CD14-positive monocyte (primary cell): ENCODE measurements at regions not wholly inside any gene's neighbourhood (a gene's known extent, or its start where the extent isn't known, plus 50 kb on each side); places are given as distances from the start of the nearest gene placed in this dataset.

Experiments used
- DNase-seq, 3 donors: peaks; one replicate each; pipeline ENCODE4 v3.0.0-alpha.2; 2011 to 2022
- H2AFZ ChIP-seq: 2 replicates; pipeline ENCODE4 v1.6.0; 2012; ENCODE audit warnings: mild to moderate bottlenecking, low read depth, low read length, inconsistent platforms; ENCODE audit not compliant: insufficient read depth, poor library complexity, severe bottlenecking
- H3K27ac ChIP-seq, 2 donors: 1 replicate in 1 of 2; 2 replicates in 1 of 2; pipeline ENCODE4 v1.5.1; 2012 to 2013; ENCODE audit warnings: low read length in 2 of 2, control low read depth in 1 of 2, inconsistent platforms in 1 of 2, low read depth in 1 of 2, mild to moderate bottlenecking in 1 of 2
- H3K27me3 ChIP-seq, 2 donors: one replicate each; pipeline versions ENCODE4 v1.6.0 to v1.6.1; 2011 to 2013; ENCODE audit warnings: low read length in 2 of 2; ENCODE audit not compliant: control insufficient read depth in 2 of 2, insufficient read depth in 2 of 2
- H3K36me3 ChIP-seq, 2 donors: replicated peaks in 1 of 2; 1 replicate in 1 of 2; 2 replicates in 1 of 2; pipeline versions ENCODE4 v1.5.1 to v1.6.1; 2012 to 2013; ENCODE audit warnings: low read length in 2 of 2, control low read depth in 1 of 2, inconsistent platforms in 1 of 2, mild to moderate bottlenecking in 1 of 2; ENCODE audit not compliant: insufficient read depth in 2 of 2, control insufficient read depth in 1 of 2
- H3K4me1 ChIP-seq, 2 donors: 1 replicate in 1 of 2; 2 replicates in 1 of 2; pipeline versions ENCODE4 v1.5.1 to v1.6.1; 2012 to 2013; ENCODE audit warnings: low read length in 2 of 2, control low read depth in 1 of 2, inconsistent platforms in 1 of 2, mild to moderate bottlenecking in 1 of 2, moderate library complexity in 1 of 2; ENCODE audit not compliant: insufficient read depth in 2 of 2, control insufficient read depth in 1 of 2
- H3K4me2 ChIP-seq: replicated peaks from 2 replicates; pipeline ENCODE3; 2012; ENCODE audit warnings: low read length, moderate library complexity, mild to moderate bottlenecking; ENCODE audit not compliant: poor library complexity, severe bottlenecking; ENCODE audit errors: extremely low read depth
- H3K4me3 ChIP-seq, 3 experiments: fragments of 200-600 bp in 1 of 3; sonication (generic) in 1 of 3; replicated peaks in 1 of 3; 1 replicate in 2 of 3; 2 replicates in 1 of 3; pipeline ENCODE4 v1.5.1; 2011 to 2013; ENCODE audit warnings: low read length in 3 of 3, mild to moderate bottlenecking in 3 of 3, control low read depth in 2 of 3, low read depth in 2 of 3, inconsistent platforms in 1 of 3, moderate library complexity in 1 of 3
- H3K79me2 ChIP-seq: 2 replicates; pipeline ENCODE4 v1.6.0; 2012; ENCODE audit warnings: mild to moderate bottlenecking, control low read depth, inconsistent platforms, low read length, moderate library complexity; ENCODE audit not compliant: insufficient read depth
- H3K9ac ChIP-seq: 2 replicates; pipeline ENCODE4 v1.6.0; 2017; ENCODE audit warnings: low read length, mild to moderate bottlenecking; ENCODE audit not compliant: insufficient read depth, poor library complexity, severe bottlenecking
- H3K9me3 ChIP-seq, 2 donors: replicated peaks in 1 of 2; 1 replicate in 1 of 2; 2 replicates in 1 of 2; pipeline versions ENCODE4 v1.5.1 to v1.6.1; 2012 to 2013; ENCODE audit warnings: low read length in 2 of 2, control low read depth in 1 of 2; ENCODE audit not compliant: control insufficient read depth in 1 of 2, insufficient read depth in 1 of 2
- H4K20me1 ChIP-seq: 2 replicates; pipeline ENCODE4 v1.6.0; 2012; ENCODE audit warnings: mild to moderate bottlenecking, low read length, control low read depth, moderate library complexity; ENCODE audit not compliant: insufficient read depth
- H3K27ac Mint-ChIP-seq, 7 donors: one replicate each; pipeline ENCODE4 v1.8.0; 2020; ENCODE audit warnings: mild to moderate bottlenecking in 7 of 7, mixed read lengths in 7 of 7, moderate library complexity in 6 of 7, inconsistent platforms in 2 of 7
- H3K27me3 Mint-ChIP-seq, 3 donors: one replicate each; pipeline ENCODE4 v1.8.0; 2021 to 2022; ENCODE audit warnings: low read depth in 3 of 3, mild to moderate bottlenecking in 3 of 3, mixed read lengths in 3 of 3, moderate library complexity in 3 of 3, inconsistent platforms in 1 of 3
- H3K36me3 Mint-ChIP-seq, 2 donors: one replicate each; pipeline ENCODE4 v1.8.0; 2020; ENCODE audit warnings: mixed read lengths in 2 of 2, inconsistent platforms in 1 of 2, mild to moderate bottlenecking in 1 of 2
- H3K4me1 Mint-ChIP-seq: one replicate; pipeline ENCODE4 v1.8.0; 2020; ENCODE audit warnings: mild to moderate bottlenecking, mixed read lengths
- H3K4me3 Mint-ChIP-seq, 2 donors: one replicate each; pipeline ENCODE4 v1.8.0; 2020; ENCODE audit warnings: mild to moderate bottlenecking in 2 of 2, mixed read lengths in 2 of 2, moderate library complexity in 1 of 2
- H3K9me3 Mint-ChIP-seq, 7 donors: one replicate each; pipeline ENCODE4 v1.8.0; 2020 to 2022; ENCODE audit warnings: mixed read lengths in 7 of 7, mild to moderate bottlenecking in 6 of 7, moderate library complexity in 6 of 7, inconsistent platforms in 2 of 7
- WGBS: methylation state at CpG from one replicate; pipeline ENCODE4 v1.1.5; 2013; ENCODE audit warnings: missing lambda C conversion rate; ENCODE audit not compliant: insufficient coverage; 5-methylcytosine and 5-hydroxymethylcytosine counted together
- intact Hi-C, 2 donors: fragments of 100-400 bp; cut with micrococcal nuclease; formaldehyde crosslinking; loops; one replicate each; pipeline versions ENCODE4 v1.15.0 to v1.15.1; 2023
- TF ChIP-seq, protein P1 (sequence below): fragments of 200-600 bp; IDR thresholded peaks from one replicate; pipeline ENCODE4 v1.8.0; 2022; ENCODE audit warnings: antibody characterized with exemption, mild to moderate bottlenecking

DNA sequence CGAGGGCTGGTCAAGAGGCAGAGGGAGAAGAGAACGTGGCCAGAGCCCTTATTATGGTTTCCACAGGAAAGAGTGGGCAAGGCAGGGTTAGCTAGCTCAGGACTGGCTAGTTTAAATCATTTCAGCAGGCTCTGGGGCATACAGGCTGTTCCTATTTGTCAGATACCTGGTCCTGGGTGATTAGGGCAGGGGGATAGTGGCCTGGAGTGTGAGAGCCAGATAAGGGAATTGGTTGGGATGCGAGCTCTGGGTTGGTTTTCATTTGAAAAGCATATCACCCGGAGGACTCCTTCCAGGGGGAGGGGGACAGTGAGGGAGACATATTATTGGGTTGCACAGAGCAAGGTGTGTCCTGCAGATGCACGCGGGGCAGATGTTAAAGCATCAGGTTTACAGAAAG lies 75.3 kb upstream of the CLDN10 start:
- Histone ChIP-seq H3K4me2 (no peak overlapping the region), H3K9ac (no peak overlapping the region), H4K20me1 (no peaks in the 10 kb centered on the region), H3K4me3 (no peak overlapping the region), H3K27me3 (no peaks in the 10 kb centered on the region), H3K27ac (no peak overlapping the region), H3K9me3 (no peaks in the 10 kb centered on the region), H3K4me1 (peaks cover 29 to 30% of the 10 kb centered on the region in 2 donors), H3K79me2 (no peaks in the 10 kb centered on the region), H3K36me3 (no peaks in the 10 kb centered on the region), H2AFZ (no peak overlapping the region)
- H3K27ac Mint-ChIP-seq, result peak overlapping the region in 1 of 7 donors; percentile 10
- intact Hi-C loops, result loop anchor here in 1 of 2 donors (10.0 kb wide), 1 partner anchor 358 kb away; no protein-coding TSS in a partner anchor
- H3K4me3 Mint-ChIP-seq, result no peak overlapping the region
- H3K27me3 Mint-ChIP-seq, result peaks cover 0 to 2% (median 0%) of the 10 kb centered on the region in 3 donors
- WGBS, result 87% methylated on average over 6 of the region's 6 CpGs
- DNase-seq, result no peak
- H3K9me3 Mint-ChIP-seq, result peaks cover 0 to 8% (median 0%) of the 10 kb centered on the region in 7 donors
- H3K4me1 Mint-ChIP-seq, result peaks cover 28% of the 10 kb centered on the region
- H3K36me3 Mint-ChIP-seq, result no peaks in the 10 kb centered on the region
- TF ChIP-seq, protein P1, sequence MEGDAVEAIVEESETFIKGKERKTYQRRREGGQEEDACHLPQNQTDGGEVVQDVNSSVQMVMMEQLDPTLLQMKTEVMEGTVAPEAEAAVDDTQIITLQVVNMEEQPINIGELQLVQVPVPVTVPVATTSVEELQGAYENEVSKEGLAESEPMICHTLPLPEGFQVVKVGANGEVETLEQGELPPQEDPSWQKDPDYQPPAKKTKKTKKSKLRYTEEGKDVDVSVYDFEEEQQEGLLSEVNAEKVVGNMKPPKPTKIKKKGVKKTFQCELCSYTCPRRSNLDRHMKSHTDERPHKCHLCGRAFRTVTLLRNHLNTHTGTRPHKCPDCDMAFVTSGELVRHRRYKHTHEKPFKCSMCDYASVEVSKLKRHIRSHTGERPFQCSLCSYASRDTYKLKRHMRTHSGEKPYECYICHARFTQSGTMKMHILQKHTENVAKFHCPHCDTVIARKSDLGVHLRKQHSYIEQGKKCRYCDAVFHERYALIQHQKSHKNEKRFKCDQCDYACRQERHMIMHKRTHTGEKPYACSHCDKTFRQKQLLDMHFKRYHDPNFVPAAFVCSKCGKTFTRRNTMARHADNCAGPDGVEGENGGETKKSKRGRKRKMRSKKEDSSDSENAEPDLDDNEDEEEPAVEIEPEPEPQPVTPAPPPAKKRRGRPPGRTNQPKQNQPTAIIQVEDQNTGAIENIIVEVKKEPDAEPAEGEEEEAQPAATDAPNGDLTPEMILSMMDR, result no peak

DNA sequence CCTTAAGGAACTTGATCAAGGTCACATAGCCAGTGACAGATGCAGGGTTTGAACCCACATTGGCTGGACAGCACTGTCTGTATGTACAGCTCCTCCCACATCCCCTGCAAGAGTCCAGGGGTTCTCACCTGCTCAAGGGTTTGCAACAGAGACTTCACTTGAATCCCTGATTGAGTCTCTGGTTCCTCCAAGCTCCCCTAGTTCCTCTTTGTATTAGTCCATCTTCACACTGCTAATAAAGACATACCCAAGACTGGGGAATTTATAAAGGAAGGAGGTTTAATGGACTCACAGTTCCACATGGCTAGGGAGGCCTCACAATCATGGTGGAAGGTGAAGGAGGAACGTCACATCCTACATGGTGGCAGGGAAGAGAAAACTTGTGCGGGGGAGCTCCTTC lies 72.8 kb upstream of the CLDN10 start:
- H3K4me1 ChIP-seq, result peaks cover 29 to 30% of the 10 kb centered on the region in 2 donors
- intact Hi-C loops, result loop anchor here in 1 of 2 donors (10.0 kb wide), 1 partner anchor 355 kb away; no protein-coding TSS in a partner anchor
- H3K4me3 ChIP-seq, result peak overlapping the region in 2 of 3 experiments; percentile 7 to 61
- peak overlapping the region; percentile 63 for H3K4me2 ChIP-seq
- TF ChIP-seq, protein P1, result no peak
- H3K4me1 Mint-ChIP-seq, result peaks cover 28% of the 10 kb centered on the region
- no peaks in the 10 kb centered on the region for H3K27me3 ChIP-seq
- H4K20me1 ChIP-seq, result no peaks in the 10 kb centered on the region
- peaks cover 0 to 10% (median 0%) of the 10 kb centered on the region in 7 donors for H3K9me3 Mint-ChIP-seq
- peak overlapping the region; percentile 94 to 98 (median 97) for H3K27ac Mint-ChIP-seq
- peak overlapping the region; percentile 26 to 79 for H3K27ac ChIP-seq
- peak; percentile 23 to 61 (median 48) for DNase-seq
- peak overlapping the region; percentile 56 to 76 for H3K4me3 Mint-ChIP-seq
- no peaks in the 10 kb centered on the region for H3K36me3 ChIP-seq
- H3K79me2 ChIP-seq, result no peaks in the 10 kb centered on the region
- H3K9me3 ChIP-seq, result no peaks in the 10 kb centered on the region
- H2AFZ ChIP-seq, result no peak overlapping the region
- 0% methylated on average over 1 of the region's 2 CpGs for WGBS
- H3K27me3 Mint-ChIP-seq, result peaks cover 0 to 2% (median 0%) of the 10 kb centered on the region in 3 donors
- H3K9ac ChIP-seq, result no peak overlapping the region
- no peaks in the 10 kb centered on the region for H3K36me3 Mint-ChIP-seq
